ENCODE measurements at regions not wholly inside any gene's neighbourhood (a gene's known extent, or its start where the extent isn't known, plus 50 kb on each side); places are given as distances from the start of the nearest gene placed in this dataset.
A peak's percentile ranks its signal among the peaks of the same experiment; 100 is the strongest.
"Not testable (repeated sequence)": the region's sequence is repeated elsewhere in the genome, so short reads cannot be mapped to it uniquely, and the experiment has no call there.

DNA sequence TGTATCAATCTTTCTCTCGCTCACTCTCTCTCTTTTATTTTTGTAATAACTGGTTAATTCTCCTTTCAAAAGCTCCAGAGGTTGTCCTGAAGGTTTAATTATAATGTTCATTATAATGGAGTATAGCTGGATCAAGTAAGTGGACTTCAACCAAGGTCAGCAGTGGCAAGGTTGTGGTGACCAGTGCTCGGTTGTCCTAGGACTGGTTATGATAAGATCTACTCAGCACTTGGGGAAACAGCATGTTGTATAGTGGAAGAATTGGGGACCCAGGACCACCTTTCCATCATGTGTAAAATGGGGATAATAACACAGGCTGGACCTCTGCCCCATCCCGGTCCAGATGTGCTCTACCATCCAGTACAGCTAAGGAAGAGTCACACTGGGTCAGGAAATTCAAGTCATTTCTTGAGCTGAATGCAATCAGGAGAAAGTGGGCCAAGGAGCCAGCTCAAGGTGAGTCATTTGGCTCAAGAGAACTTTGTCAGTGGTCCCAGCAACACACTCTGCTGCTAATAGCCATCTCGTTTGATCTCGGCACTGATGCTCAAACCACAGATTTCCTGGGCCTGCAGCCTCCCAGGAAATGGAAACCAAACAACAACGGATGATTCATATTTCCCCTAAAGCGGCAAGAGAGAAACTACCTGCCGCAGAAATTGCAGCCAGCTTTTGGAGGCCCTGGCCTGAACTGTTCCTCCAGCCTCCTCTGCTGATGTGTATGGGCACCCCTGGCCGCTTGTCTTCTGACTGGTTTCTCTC lies 123.6 kb upstream of the RBPJ start:
- ATAC-seq (replicated peaks in 1 of 4), result peak; percentile 76 to 91 (median 87)
- Mint-ChIP-seq H3K4me1 (peaks cover 22 to 74% (median 57%) of the 10 kb centered on the region in 3 donors), H3K9me3 (no peaks in the 10 kb centered on the region), H3K27me3 (no peaks in the 10 kb centered on the region), H3K36me3 (no peaks in the 10 kb centered on the region), H3K4me3 (peak overlapping the region; percentile 57 to 64 (median 59)), H3K27ac (peak overlapping the region; percentile 94)
- Histone ChIP-seq H3K4me1 (ENCODE audit: control insufficient read depth in 1 of 2, extremely low read depth in 1 of 2, insufficient read depth in 2 of 2, low read length in 2 of 2) (peaks cover 0 to 25% of the 10 kb centered on the region in 2 experiments), H3K4me3 (ENCODE audit: control insufficient read depth in 1 of 2, extremely low read depth in 1 of 2, low read length in 1 of 2) (no peak overlapping the region), H3K27ac (ENCODE audit: low read length) (peak overlapping the region; percentile 71), H3K36me3 (ENCODE audit: control insufficient read depth in 2 of 2, extremely low read depth in 1 of 2, insufficient read depth in 1 of 2, low read length in 1 of 2) (no peaks in the 10 kb centered on the region), H3K27me3 (replicated peaks in 1 of 2; ENCODE audit: control insufficient read depth in 2 of 2, extremely low read depth in 1 of 2, insufficient read depth in 2 of 2, low read length in 1 of 2) (no peaks in the 10 kb centered on the region), H3K9me3 (no peaks in the 10 kb centered on the region)
- 14% methylated on average over 5 of the region's 9 CpGs for WGBS (ENCODE audit: insufficient coverage)
- CTCF ChIA-PET, result interaction anchor here in 1 of 2 donors (0.5 to 1.3 kb wide), 2 partner anchors 128 to 668 kb away, joined by 3 to 4 read pairs; no protein-coding TSS in a partner anchor
- POLR2A ChIA-PET, result no interaction called here
- DNase-seq, result peak; percentile 8 to 72 (median 29)

DNA sequence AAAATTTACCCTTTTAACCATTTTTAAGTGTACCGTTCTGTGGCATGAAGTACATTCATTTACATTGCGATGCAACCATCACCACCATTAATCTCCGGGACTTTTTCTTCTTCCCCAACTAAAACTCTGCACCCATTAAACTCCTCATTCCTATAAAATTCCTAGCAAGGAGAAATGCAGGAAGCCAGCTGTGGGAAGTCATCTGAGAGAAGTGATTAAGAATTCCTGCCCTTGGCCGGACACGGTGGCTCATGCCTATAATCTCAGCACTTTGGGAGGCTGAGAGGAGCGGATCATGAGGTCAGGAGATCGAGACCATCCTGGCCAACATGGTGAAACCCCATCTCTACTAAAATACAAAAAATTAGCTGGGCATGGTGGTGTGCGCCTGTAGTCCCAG lies 121.9 kb upstream of the RBPJ start:
- ATAC-seq (replicated peaks in 1 of 4); H3K4me3 Mint-ChIP-seq; DNase-seq; H3K27ac ChIP-seq (ENCODE audit: low read length); H3K4me3 ChIP-seq (ENCODE audit: control insufficient read depth in 1 of 2, extremely low read depth in 1 of 2, low read length in 1 of 2); CTCF ChIA-PET; H3K27me3 ChIP-seq (replicated peaks in 1 of 2; ENCODE audit: control insufficient read depth in 2 of 2, extremely low read depth in 1 of 2, insufficient read depth in 2 of 2, low read length in 1 of 2); H3K9me3 ChIP-seq; POLR2A ChIA-PET; H3K9me3 Mint-ChIP-seq; H3K27me3 Mint-ChIP-seq; H3K36me3 ChIP-seq (ENCODE audit: control insufficient read depth in 2 of 2, extremely low read depth in 1 of 2, insufficient read depth in 1 of 2, low read length in 1 of 2); H3K36me3 Mint-ChIP-seq: not testable (repeated sequence)
- H3K27ac Mint-ChIP-seq, result peak overlapping the region; percentile 40 to 58
- H3K4me1 Mint-ChIP-seq, result peaks cover 32 to 80% (median 66%) of the 10 kb centered on the region in 3 donors
- H3K4me1 ChIP-seq (ENCODE audit: control insufficient read depth in 1 of 2, extremely low read depth in 1 of 2, insufficient read depth in 2 of 2, low read length in 2 of 2), result peaks cover 1 to 30% of the 10 kb centered on the region in 2 experiments
- no CpG with 5 or more reads among the region's 8 CpGs for WGBS (ENCODE audit: insufficient coverage)

DNA sequence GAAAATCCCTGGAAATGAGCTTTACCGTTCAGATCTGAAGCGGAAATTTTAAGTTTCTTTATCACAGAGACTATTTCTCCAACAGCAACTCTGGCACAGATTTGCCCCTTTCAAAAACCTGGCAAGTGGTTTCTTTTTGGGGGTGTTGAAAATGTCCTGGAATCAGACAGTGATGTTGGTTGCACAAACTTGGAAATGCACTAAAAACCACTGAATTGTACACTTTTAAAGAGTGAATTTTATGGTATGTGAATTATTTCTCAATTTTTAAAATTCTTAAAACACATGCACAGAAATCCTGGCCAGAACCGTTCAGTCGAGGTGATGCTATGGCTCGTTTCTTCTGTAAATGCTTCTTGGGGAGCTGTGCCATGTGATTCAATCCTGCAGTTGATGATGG lies 121.2 kb upstream of the RBPJ start:
- ChIA-PET POLR2A (no interaction called here), CTCF (no interaction called here)
- H3K9me3 ChIP-seq, result no peaks in the 10 kb centered on the region
- H3K27ac ChIP-seq (ENCODE audit: low read length), result no peak overlapping the region
- DNase-seq (no peak), ATAC-seq (replicated peaks in 1 of 4) (no peak)
- Mint-ChIP-seq H3K36me3 (no peaks in the 10 kb centered on the region), H3K27ac (peak overlapping the region in 1 of 2 donors; percentile 40), H3K27me3 (peaks cover 0 to 5% of the 10 kb centered on the region in 2 donors), H3K4me3 (no peak overlapping the region), H3K9me3 (no peaks in the 10 kb centered on the region), H3K4me1 (peaks cover 36 to 80% (median 68%) of the 10 kb centered on the region in 3 donors)
- H3K4me3 ChIP-seq (ENCODE audit: control insufficient read depth in 1 of 2, extremely low read depth in 1 of 2, low read length in 1 of 2), result no peak overlapping the region
- peaks cover 2 to 35% of the 10 kb centered on the region in 2 experiments for H3K4me1 ChIP-seq (ENCODE audit: control insufficient read depth in 1 of 2, extremely low read depth in 1 of 2, insufficient read depth in 2 of 2, low read length in 2 of 2)
- no peaks in the 10 kb centered on the region for H3K27me3 ChIP-seq (replicated peaks in 1 of 2; ENCODE audit: control insufficient read depth in 2 of 2, extremely low read depth in 1 of 2, insufficient read depth in 2 of 2, low read length in 1 of 2)
- no peaks in the 10 kb centered on the region for H3K36me3 ChIP-seq (ENCODE audit: control insufficient read depth in 2 of 2, extremely low read depth in 1 of 2, insufficient read depth in 1 of 2, low read length in 1 of 2)
- 100% methylated on average over 2 of the region's 5 CpGs for WGBS (ENCODE audit: insufficient coverage)

DNA sequence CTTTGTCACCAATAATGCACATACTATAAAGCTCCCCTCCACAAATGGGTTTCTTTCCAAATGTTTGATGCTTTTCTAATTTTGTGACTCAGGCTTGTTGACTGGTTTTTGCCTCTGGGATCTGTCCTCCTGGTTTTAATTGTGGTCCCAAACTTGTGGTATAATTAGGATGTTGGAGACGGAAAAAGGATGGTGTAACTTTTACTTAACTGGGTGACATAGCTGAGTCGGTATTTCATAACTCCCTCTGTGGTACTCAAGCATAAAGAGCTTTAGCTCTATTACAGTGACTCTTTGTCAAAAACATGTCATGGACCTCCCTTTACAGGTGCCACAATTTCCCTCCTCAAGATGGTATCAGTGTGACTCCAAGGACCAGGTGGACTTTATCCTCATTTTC lies 119.7 kb upstream of the RBPJ start:
- Histone ChIP-seq H3K27ac (ENCODE audit: low read length) (no peak overlapping the region), H3K9me3 (no peaks in the 10 kb centered on the region), H3K27me3 (replicated peaks in 1 of 2; ENCODE audit: control insufficient read depth in 2 of 2, extremely low read depth in 1 of 2, insufficient read depth in 2 of 2, low read length in 1 of 2) (no peaks in the 10 kb centered on the region), H3K36me3 (ENCODE audit: control insufficient read depth in 2 of 2, extremely low read depth in 1 of 2, insufficient read depth in 1 of 2, low read length in 1 of 2) (no peaks in the 10 kb centered on the region), H3K4me1 (ENCODE audit: control insufficient read depth in 1 of 2, extremely low read depth in 1 of 2, insufficient read depth in 2 of 2, low read length in 2 of 2) (peaks cover 2 to 41% of the 10 kb centered on the region in 2 experiments), H3K4me3 (ENCODE audit: control insufficient read depth in 1 of 2, extremely low read depth in 1 of 2, low read length in 1 of 2) (no peak overlapping the region)
- Mint-ChIP-seq H3K36me3 (no peaks in the 10 kb centered on the region), H3K9me3 (no peaks in the 10 kb centered on the region), H3K4me1 (peaks cover 36 to 78% (median 64%) of the 10 kb centered on the region in 3 donors), H3K27me3 (peaks cover 0 to 5% of the 10 kb centered on the region in 2 donors), H3K4me3 (no peak overlapping the region), H3K27ac (no peak overlapping the region)
- ATAC-seq (replicated peaks in 1 of 4) (no peak), DNase-seq (no peak)
- ChIA-PET CTCF (interaction anchor here in 1 of 2 donors (0.6 kb wide), 1 partner anchor 26 kb away, joined by 3 read pairs; no protein-coding TSS in a partner anchor), POLR2A (interaction anchor here in 1 of 2 donors (0.6 kb wide), 1 partner anchor 153 kb away, joined by 10 read pairs; no protein-coding TSS in a partner anchor)
- WGBS (ENCODE audit: insufficient coverage), result no CpG with 5 or more reads among the region's 2 CpGs

DNA sequence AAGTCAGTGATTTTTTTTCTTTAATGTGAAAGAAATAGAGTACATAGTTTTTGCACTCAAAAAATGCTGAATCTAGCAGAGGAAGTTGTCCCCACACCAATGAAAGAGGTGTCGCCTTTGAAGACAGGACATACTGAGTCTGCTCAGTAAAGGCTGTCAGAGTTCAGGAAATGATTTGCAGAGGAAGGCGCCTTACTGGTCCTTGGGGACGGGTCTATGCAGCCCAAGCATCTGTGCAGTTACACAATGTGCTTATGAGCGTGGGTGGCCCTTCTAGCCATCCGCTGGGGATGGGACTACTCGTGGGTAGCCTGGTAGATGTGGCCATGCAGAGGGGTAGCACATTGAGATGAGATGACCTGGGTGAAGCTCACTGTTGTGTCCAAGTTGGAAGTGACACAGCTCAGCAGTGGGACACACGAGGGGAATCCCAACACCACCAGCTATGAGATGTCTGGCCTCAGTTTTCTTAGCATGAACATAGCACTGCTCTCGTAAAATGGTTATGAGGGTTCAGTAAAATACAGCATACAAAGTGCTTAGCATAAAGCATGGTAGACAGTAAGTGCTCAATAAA lies 116.5 kb upstream of the RBPJ start:
- Histone ChIP-seq H3K9me3 (no peaks in the 10 kb centered on the region), H3K27ac (ENCODE audit: low read length) (peak overlapping the region; percentile 51), H3K27me3 (replicated peaks in 1 of 2; ENCODE audit: control insufficient read depth in 2 of 2, extremely low read depth in 1 of 2, insufficient read depth in 2 of 2, low read length in 1 of 2) (peaks cover 0 to under 1% of the 10 kb centered on the region in 2 experiments), H3K4me3 (ENCODE audit: control insufficient read depth in 1 of 2, extremely low read depth in 1 of 2, low read length in 1 of 2) (no peak overlapping the region), H3K36me3 (ENCODE audit: control insufficient read depth in 2 of 2, extremely low read depth in 1 of 2, insufficient read depth in 1 of 2, low read length in 1 of 2) (no peaks in the 10 kb centered on the region), H3K4me1 (ENCODE audit: control insufficient read depth in 1 of 2, extremely low read depth in 1 of 2, insufficient read depth in 2 of 2, low read length in 2 of 2) (peaks cover 2 to 22% of the 10 kb centered on the region in 2 experiments)
- Mint-ChIP-seq H3K4me3 (peak overlapping the region in 2 of 3 donors; percentile 41 to 47), H3K36me3 (no peaks in the 10 kb centered on the region), H3K9me3 (no peaks in the 10 kb centered on the region), H3K4me1 (peaks cover 22 to 46% (median 33%) of the 10 kb centered on the region in 3 donors), H3K27me3 (peaks cover 0 to 5% of the 10 kb centered on the region in 2 donors), H3K27ac (peak overlapping the region; percentile 90 to 94)
- ATAC-seq (replicated peaks in 1 of 4) (peak; percentile 80 to 98 (median 92)), DNase-seq (peak in 24 of 35 experiments; percentile 2 to 57 (median 10))
- ChIA-PET CTCF (no interaction called here), POLR2A (no interaction called here)
- 48% methylated on average over 5 of the region's 8 CpGs for WGBS (ENCODE audit: insufficient coverage)

DNA sequence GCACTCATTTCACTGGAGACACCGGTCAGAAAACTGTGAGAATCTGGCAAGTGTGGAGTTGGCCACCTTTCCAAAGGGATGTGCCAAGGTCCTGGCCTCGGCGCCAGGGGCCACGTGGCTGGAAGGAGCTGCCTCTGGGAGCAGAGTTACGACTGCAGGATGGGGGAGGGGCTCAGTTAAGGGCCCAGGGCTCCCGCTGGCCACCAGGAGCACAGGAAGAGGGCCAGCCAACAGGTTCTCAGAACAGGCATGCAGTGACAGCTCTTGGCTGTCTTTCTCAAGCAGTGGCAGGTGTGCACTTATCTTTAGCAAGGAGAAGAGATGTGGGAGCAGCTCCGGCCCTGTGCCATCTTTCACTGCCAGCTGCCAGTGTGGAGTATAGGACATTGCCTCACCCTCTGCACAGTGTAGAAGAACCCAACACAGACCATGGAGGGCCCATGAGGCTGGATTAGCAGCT lies 115.9 kb upstream of the RBPJ start:
- Histone ChIP-seq H3K27ac (ENCODE audit: low read length) (no peak overlapping the region), H3K4me3 (ENCODE audit: control insufficient read depth in 1 of 2, extremely low read depth in 1 of 2, low read length in 1 of 2) (no peak overlapping the region), H3K4me1 (ENCODE audit: control insufficient read depth in 1 of 2, extremely low read depth in 1 of 2, insufficient read depth in 2 of 2, low read length in 2 of 2) (peaks cover 2 to 22% of the 10 kb centered on the region in 2 experiments), H3K27me3 (replicated peaks in 1 of 2; ENCODE audit: control insufficient read depth in 2 of 2, extremely low read depth in 1 of 2, insufficient read depth in 2 of 2, low read length in 1 of 2) (peaks cover 0 to 3% of the 10 kb centered on the region in 2 experiments), H3K9me3 (no peaks in the 10 kb centered on the region), H3K36me3 (ENCODE audit: control insufficient read depth in 2 of 2, extremely low read depth in 1 of 2, insufficient read depth in 1 of 2, low read length in 1 of 2) (no peaks in the 10 kb centered on the region)
- ATAC-seq (replicated peaks in 1 of 4) (no peak), DNase-seq (no peak)
- WGBS (ENCODE audit: insufficient coverage), result 94% methylated on average over 6 of the region's 7 CpGs
- ChIA-PET CTCF (no interaction called here), POLR2A (no interaction called here)
- Mint-ChIP-seq H3K27me3 (peaks cover 2 to 8% of the 10 kb centered on the region in 2 donors), H3K36me3 (no peaks in the 10 kb centered on the region), H3K27ac (peak overlapping the region in 1 of 2 donors; percentile 94), H3K9me3 (no peaks in the 10 kb centered on the region), H3K4me3 (no peak overlapping the region), H3K4me1 (peaks cover 22 to 43% (median 30%) of the 10 kb centered on the region in 3 donors)
